SU-DHL-6 (cell line): ENCODE measurements at regions not wholly inside any gene's neighbourhood (a gene's known extent, or its start where the extent isn't known, plus 50 kb on each side); places are given as distances from the start of the nearest gene placed in this dataset.

Experiments
- CTCF ChIP-seq: fragments of 200-600 bp; sonication (generic); IDR thresholded peaks from one replicate; pipeline ENCODE4 v1.5.1; 2017; ENCODE audit warnings: antibody characterized with exemption, mild to moderate bottlenecking, low read length, moderate library complexity; ENCODE audit not compliant: insufficient read depth, poor library complexity, severe bottlenecking
- EZH2phosphoT487 ChIP-seq: fragments of 200-600 bp; sonication (generic), shearing (Covaris generic); conservative IDR thresholded peaks from 2 replicates; pipeline ENCODE4 v1.6.1; 2018; ENCODE audit warnings: mild to moderate bottlenecking, antibody characterized with exemption, low read length, moderate library complexity, mixed read lengths

DNA sequence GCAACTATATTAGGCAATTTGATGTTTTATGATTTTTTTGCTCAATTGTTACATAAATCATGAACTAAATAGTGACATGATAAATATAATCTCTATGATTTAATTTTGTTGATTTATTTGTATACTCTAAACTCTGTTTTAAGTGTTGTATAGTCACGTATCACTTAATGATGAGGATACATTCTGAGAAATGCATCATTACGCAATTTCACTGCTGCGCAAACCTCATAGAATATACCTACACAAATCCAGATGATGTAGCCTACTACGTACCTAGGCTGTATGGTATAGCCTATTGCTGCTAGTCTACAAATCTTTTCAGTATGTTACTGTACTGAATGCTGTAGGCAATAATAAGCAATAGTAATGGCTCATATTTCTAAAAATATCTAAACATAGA lies 1029.8 kb downstream of the SI start:
- TF ChIP-seq CTCF = no peak
- TF ChIP-seq EZH2phosphoT487 = no peak
